OCI-LY1 (cell line): ENCODE measurements at regions not wholly inside any gene's neighbourhood (a gene's known extent, or its start where the extent isn't known, plus 50 kb on each side); places are given as distances from the start of the nearest gene placed in this dataset.

Experiments used
- H2AFZ ChIP-seq: fragments of 200-600 bp; sonication (generic), shearing (Covaris generic); 2 replicates; pipeline ENCODE4 v1.6.0; 2014; ENCODE audit warnings: antibody characterized with exemption, mild to moderate bottlenecking, low read length
- H3F3A ChIP-seq: fragments of 200-600 bp; sonication (generic), shearing (Covaris generic); 2 replicates; pipeline ENCODE4 v1.6.0; 2014; ENCODE audit warnings: mild to moderate bottlenecking, antibody characterized with exemption, low read length, moderate library complexity; ENCODE audit not compliant: insufficient read depth
- H3K27ac ChIP-seq: fragments of 200-600 bp; sonication (generic); 2 replicates; pipeline ENCODE4 v1.5.1; 2014; ENCODE audit warnings: low read length, mixed run types, mild to moderate bottlenecking, low read depth; ENCODE audit not compliant: poor library complexity, severe bottlenecking
- H3K27me3 ChIP-seq: fragments of 200-600 bp; sonication (generic); 2 replicates; pipeline ENCODE4 v1.6.0; 2014; ENCODE audit warnings: antibody characterized with exemption, mild to moderate bottlenecking, low read length, moderate library complexity; ENCODE audit not compliant: insufficient read depth
- H3K36me3 ChIP-seq: fragments of 200-600 bp; sonication (generic); 2 replicates; pipeline ENCODE4 v1.6.1; 2014; ENCODE audit warnings: mild to moderate bottlenecking, antibody characterized with exemption, low read length, moderate library complexity, mixed read lengths; ENCODE audit not compliant: insufficient read depth
- H3K4me1 ChIP-seq: fragments of 200-600 bp; sonication (generic); 2 replicates; pipeline ENCODE4 v1.5.1; 2014; ENCODE audit warnings: mild to moderate bottlenecking, low read length, moderate library complexity; ENCODE audit not compliant: insufficient read depth, severe bottlenecking
- H3K4me2 ChIP-seq: fragments of 200-600 bp; sonication (generic), shearing (Covaris generic); 2 replicates; pipeline ENCODE4 v1.6.1; 2014; ENCODE audit warnings: low read length
- H3K4me3 ChIP-seq: fragments of 200-600 bp; sonication (generic); 2 replicates; pipeline ENCODE4 v1.5.1; 2014; ENCODE audit warnings: low read length, low read depth, mild to moderate bottlenecking, mixed read lengths; ENCODE audit not compliant: poor library complexity, severe bottlenecking
- H3K79me2 ChIP-seq: fragments of 200-600 bp; shearing (Covaris generic); 2 replicates; pipeline ENCODE4 v1.6.1; 2016; ENCODE audit warnings: mixed run types, low read length, mixed read lengths; ENCODE audit not compliant: insufficient read depth
- H3K9ac ChIP-seq: fragments of 200-600 bp; sonication (generic), shearing (Covaris generic); 2 replicates; pipeline ENCODE4 v1.6.1; 2014; ENCODE audit warnings: mild to moderate bottlenecking, low read length, mixed read lengths
- H3K9me2 ChIP-seq: fragments of 200-600 bp; sonication (generic), shearing (Covaris generic); 2 replicates; pipeline ENCODE4 v1.6.1; 2014; ENCODE audit warnings: low read depth, mild to moderate bottlenecking, low read length, mixed read lengths
- H3K9me3 ChIP-seq: fragments of 200-600 bp; shearing (Covaris generic); 2 replicates; pipeline ENCODE4 v1.6.1; 2014; ENCODE audit warnings: low read length, mixed read lengths
- H4K20me1 ChIP-seq: fragments of 200-600 bp; sonication (generic), shearing (Covaris generic); 2 replicates; pipeline ENCODE4 v1.6.0; 2016; ENCODE audit warnings: mild to moderate bottlenecking, low read length; ENCODE audit not compliant: insufficient read depth
- EZH2 ChIP-seq: fragments of 200-600 bp; sonication (generic), shearing (Covaris generic); IDR thresholded peaks from 2 replicates; pipeline ENCODE4 v1.8.0; 2017; ENCODE audit warnings: borderline replicate concordance, mixed run types, mild to moderate bottlenecking, antibody characterized with exemption, low read length, moderate library complexity, mixed read lengths
- TF ChIP-seq, protein P1 (sequence below): fragments of 200-600 bp; sonication (generic), shearing (Covaris generic); IDR thresholded peaks from 2 replicates; pipeline ENCODE4 v1.5.1; 2017; ENCODE audit warnings: mild to moderate bottlenecking, antibody characterized with exemption, low read length, moderate library complexity, mixed read lengths

- Histone ChIP-seq H3K27me3 (no peaks in the 10 kb centered on the region), H2AFZ (no peak overlapping the region), H3K27ac (no peak overlapping the region), H3F3A (no peaks in the 10 kb centered on the region), H3K4me2 (no peak overlapping the region), H3K4me1 (no peaks in the 10 kb centered on the region), H3K9me2 (no peaks in the 10 kb centered on the region), H3K9me3 (no peaks in the 10 kb centered on the region), H3K9ac (no peak overlapping the region), H3K36me3 (no peaks in the 10 kb centered on the region), H3K79me2 (no peaks in the 10 kb centered on the region), H3K4me3 (no peak overlapping the region), H4K20me1 (no peaks in the 10 kb centered on the region)
- TF ChIP-seq, protein P1, sequence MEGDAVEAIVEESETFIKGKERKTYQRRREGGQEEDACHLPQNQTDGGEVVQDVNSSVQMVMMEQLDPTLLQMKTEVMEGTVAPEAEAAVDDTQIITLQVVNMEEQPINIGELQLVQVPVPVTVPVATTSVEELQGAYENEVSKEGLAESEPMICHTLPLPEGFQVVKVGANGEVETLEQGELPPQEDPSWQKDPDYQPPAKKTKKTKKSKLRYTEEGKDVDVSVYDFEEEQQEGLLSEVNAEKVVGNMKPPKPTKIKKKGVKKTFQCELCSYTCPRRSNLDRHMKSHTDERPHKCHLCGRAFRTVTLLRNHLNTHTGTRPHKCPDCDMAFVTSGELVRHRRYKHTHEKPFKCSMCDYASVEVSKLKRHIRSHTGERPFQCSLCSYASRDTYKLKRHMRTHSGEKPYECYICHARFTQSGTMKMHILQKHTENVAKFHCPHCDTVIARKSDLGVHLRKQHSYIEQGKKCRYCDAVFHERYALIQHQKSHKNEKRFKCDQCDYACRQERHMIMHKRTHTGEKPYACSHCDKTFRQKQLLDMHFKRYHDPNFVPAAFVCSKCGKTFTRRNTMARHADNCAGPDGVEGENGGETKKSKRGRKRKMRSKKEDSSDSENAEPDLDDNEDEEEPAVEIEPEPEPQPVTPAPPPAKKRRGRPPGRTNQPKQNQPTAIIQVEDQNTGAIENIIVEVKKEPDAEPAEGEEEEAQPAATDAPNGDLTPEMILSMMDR = no peak
- no peak for TF ChIP-seq EZH2
Observed at GRCh38 chr9:107112707-107113243, 170.3 kb upstream of the RAD23B start.

- Histone ChIP-seq H3K79me2 (no peaks in the 10 kb centered on the region), H3K4me1 (no peaks in the 10 kb centered on the region), H3K27ac (no peak overlapping the region), H3K4me2 (no peak overlapping the region), H3F3A (no peaks in the 10 kb centered on the region), H3K9me2 (no peaks in the 10 kb centered on the region), H3K4me3 (no peak overlapping the region), H3K27me3 (no peaks in the 10 kb centered on the region), H4K20me1 (no peaks in the 10 kb centered on the region), H3K9me3 (no peaks in the 10 kb centered on the region), H3K36me3 (no peaks in the 10 kb centered on the region), H2AFZ (no peak overlapping the region), H3K9ac (no peak overlapping the region)
- TF ChIP-seq, protein P1 = no peak
- TF ChIP-seq EZH2 = no peak
Observed at GRCh38 chr9:107118863-107119624, 164.0 kb upstream of the RAD23B start.

- Histone ChIP-seq H3F3A (no peaks in the 10 kb centered on the region), H4K20me1 (no peaks in the 10 kb centered on the region), H3K79me2 (no peaks in the 10 kb centered on the region), H3K4me2 (no peak overlapping the region), H3K9me2 (no peaks in the 10 kb centered on the region), H2AFZ (no peak overlapping the region), H3K27ac (no peak overlapping the region), H3K9me3 (no peaks in the 10 kb centered on the region), H3K27me3 (no peaks in the 10 kb centered on the region), H3K4me3 (no peak overlapping the region), H3K4me1 (no peaks in the 10 kb centered on the region), H3K36me3 (no peaks in the 10 kb centered on the region), H3K9ac (no peak overlapping the region)
- TF ChIP-seq, protein P1 = no peak
- TF ChIP-seq EZH2 = no peak
Observed at GRCh38 chr9:107119735-107120134, 163.3 kb upstream of the RAD23B start.
